ENCODE measurements at regions not wholly inside any gene's neighbourhood (a gene's known extent, or its start where the extent isn't known, plus 50 kb on each side); places are given as distances from the start of the nearest gene placed in this dataset.
A peak's percentile ranks its signal among the peaks of the same experiment; 100 is the strongest.

GRCh38 chr3:162443376-162443775 is 946.8 kb downstream of the OTOL1 start:
- Histone ChIP-seq H3K27me3 (ENCODE audit: low read length) (no peaks in the 10 kb centered on the region), H3K79me2 (ENCODE audit: low read length) (no peaks in the 10 kb centered on the region), H3K4me1 (ENCODE audit: insufficient read depth, low read length) (no peaks in the 10 kb centered on the region), H3K9me2 (replicated peaks; ENCODE audit: low read length) (no peaks in the 10 kb centered on the region), H3K9ac (ENCODE audit: low read length) (no peak overlapping the region), H3K27ac (ENCODE audit: low read length) (no peak overlapping the region), H4K20me1 (ENCODE audit: low read length) (no peaks in the 10 kb centered on the region), H3F3A (ENCODE audit: low read length, unreplicated experiment) (no peaks in the 10 kb centered on the region), H3K9me3 (ENCODE audit: low read length) (no peaks in the 10 kb centered on the region), H3K4me3 (ENCODE audit: low read length) (no peak overlapping the region), H2AFZ (ENCODE audit: low read length) (no peak overlapping the region), H3K36me3 (ENCODE audit: low read depth, low read length) (no peaks in the 10 kb centered on the region), H3K4me2 (ENCODE audit: low read length) (no peak overlapping the region)
- ATAC-seq (no peak), DNase-seq (no peak)
- BruUV-seq (replicated peaks): no TSS peak
- POLR2A ChIA-PET (ENCODE audit: unreplicated experiment): no interaction called here
- TF ChIP-seq CTCF (conservative IDR thresholded peaks at IDR 0.05; ENCODE audit: low read depth, low read length): no peak
- no peak for TF ChIP-seq EZH2 (IDR thresholded peaks at IDR 0.05; ENCODE audit: low read length, unreplicated experiment)
- no peak for TF ChIP-seq EZH2phosphoT487 (IDR thresholded peaks at IDR 0.05; ENCODE audit: borderline replicate concordance, low read length)
- CTCF ChIA-PET: no interaction called here
- intact Hi-C loops (cut with micrococcal nuclease): no loop called here

DNA sequence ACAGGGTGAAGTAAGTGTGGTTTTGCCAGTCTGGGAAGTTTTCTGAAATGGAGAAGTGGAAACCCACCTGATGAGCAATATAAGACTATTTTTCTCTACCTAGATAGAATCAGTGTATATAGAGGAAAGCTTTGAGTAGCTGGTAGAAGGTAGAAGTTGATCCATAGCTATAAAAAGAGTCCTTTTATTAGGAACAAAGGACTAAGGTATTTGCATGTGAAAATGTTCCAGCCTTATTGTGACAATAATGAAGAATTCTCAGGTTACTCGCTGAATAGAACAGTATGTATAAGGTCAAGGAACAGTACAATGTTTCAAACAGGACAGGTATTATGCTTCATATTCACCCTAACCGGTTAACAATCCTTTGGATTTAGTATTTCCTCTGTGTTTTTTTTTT is 972.2 kb downstream of the OTOL1 start:
- no peak overlapping the region for H2AFZ ChIP-seq (ENCODE audit: low read length)
- H4K20me1 ChIP-seq (ENCODE audit: low read length): no peaks in the 10 kb centered on the region
- intact Hi-C loops (cut with micrococcal nuclease): no loop called here
- ChIA-PET POLR2A (ENCODE audit: unreplicated experiment) (interaction anchor here (0.6 kb wide), 1 partner anchor 357 kb away, joined by 3 read pairs; no protein-coding TSS in a partner anchor), CTCF (no interaction called here)
- ATAC-seq (no peak), DNase-seq (no peak)
- no peak overlapping the region for H3K4me2 ChIP-seq (ENCODE audit: low read length)
- H3K9me2 ChIP-seq (replicated peaks; ENCODE audit: low read length): no peaks in the 10 kb centered on the region
- H3K9me3 ChIP-seq (ENCODE audit: low read length): no peaks in the 10 kb centered on the region
- no TSS peak for BruUV-seq (replicated peaks)
- no peaks in the 10 kb centered on the region for H3K4me1 ChIP-seq (ENCODE audit: insufficient read depth, low read length)
- H3K36me3 ChIP-seq (ENCODE audit: low read depth, low read length): no peaks in the 10 kb centered on the region
- no peak overlapping the region for H3K4me3 ChIP-seq (ENCODE audit: low read length)
- H3K27me3 ChIP-seq (ENCODE audit: low read length): no peaks in the 10 kb centered on the region
- H3K79me2 ChIP-seq (ENCODE audit: low read length): no peaks in the 10 kb centered on the region
- no peak overlapping the region for H3K9ac ChIP-seq (ENCODE audit: low read length)
- TF ChIP-seq EZH2 (IDR thresholded peaks at IDR 0.05; ENCODE audit: low read length, unreplicated experiment) (no peak), CTCF (conservative IDR thresholded peaks at IDR 0.05; ENCODE audit: low read depth, low read length) (no peak), EZH2phosphoT487 (IDR thresholded peaks at IDR 0.05; ENCODE audit: borderline replicate concordance, low read length) (no peak)
- no peaks in the 10 kb centered on the region for H3F3A ChIP-seq (ENCODE audit: low read length, unreplicated experiment)
- H3K27ac ChIP-seq (ENCODE audit: low read length): no peak overlapping the region

DNA sequence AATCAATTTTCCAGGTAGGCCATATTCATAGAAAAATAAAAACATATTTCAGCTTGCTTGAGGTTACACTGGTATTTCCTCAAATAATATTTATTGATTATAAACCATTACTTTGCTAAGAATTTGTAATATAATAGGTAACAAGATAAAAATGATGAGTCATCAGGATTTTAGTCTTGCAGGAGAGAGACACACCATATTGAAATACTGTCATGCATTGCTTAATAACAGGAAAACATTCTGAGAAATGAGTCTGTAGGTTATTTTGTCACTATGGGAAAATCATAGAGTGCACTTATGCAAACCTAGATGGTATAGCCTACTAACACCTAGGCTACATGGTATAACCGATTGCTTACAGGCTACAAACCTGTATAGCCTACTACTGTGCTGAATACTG is 990.5 kb downstream of the OTOL1 start:
- H3K36me3 ChIP-seq (ENCODE audit: low read depth, low read length): no peaks in the 10 kb centered on the region
- TF ChIP-seq CTCF (conservative IDR thresholded peaks at IDR 0.05; ENCODE audit: low read depth, low read length) (no peak), EZH2 (IDR thresholded peaks at IDR 0.05; ENCODE audit: low read length, unreplicated experiment) (no peak), EZH2phosphoT487 (IDR thresholded peaks at IDR 0.05; ENCODE audit: borderline replicate concordance, low read length) (no peak)
- ChIA-PET POLR2A (ENCODE audit: unreplicated experiment) (no interaction called here), CTCF (interaction anchor here (0.6 kb wide), 1 partner anchor 300 kb away, joined by 4 read pairs; no protein-coding TSS in a partner anchor)
- BruUV-seq (replicated peaks): no TSS peak
- H2AFZ ChIP-seq (ENCODE audit: low read length): no peak overlapping the region
- no peaks in the 10 kb centered on the region for H3K27me3 ChIP-seq (ENCODE audit: low read length)
- H3K79me2 ChIP-seq (ENCODE audit: low read length): no peaks in the 10 kb centered on the region
- no peaks in the 10 kb centered on the region for H3F3A ChIP-seq (ENCODE audit: low read length, unreplicated experiment)
- no peak overlapping the region for H3K4me3 ChIP-seq (ENCODE audit: low read length)
- no peak overlapping the region for H3K4me2 ChIP-seq (ENCODE audit: low read length)
- intact Hi-C loops (cut with micrococcal nuclease): no loop called here
- no peaks in the 10 kb centered on the region for H3K9me2 ChIP-seq (replicated peaks; ENCODE audit: low read length)
- ATAC-seq (no peak), DNase-seq (peak; percentile 28)
- no peaks in the 10 kb centered on the region for H3K9me3 ChIP-seq (ENCODE audit: low read length)
- H3K9ac ChIP-seq (ENCODE audit: low read length): no peak overlapping the region
- no peaks in the 10 kb centered on the region for H4K20me1 ChIP-seq (ENCODE audit: low read length)
- H3K27ac ChIP-seq (ENCODE audit: low read length): no peak overlapping the region
- peaks cover 6% of the 10 kb centered on the region for H3K4me1 ChIP-seq (ENCODE audit: insufficient read depth, low read length)
